HEK293 (cell line): ENCODE measurements at regions not wholly inside any gene's neighbourhood (a gene's known extent, or its start where the extent isn't known, plus 50 kb on each side); places are given as distances from the start of the nearest gene placed in this dataset.

Experiments used
- CTCF ChIP-seq: fragments of 450-650 bp; formaldehyde crosslinking; IDR thresholded peaks from 2 replicates; pipeline ENCODE4 v1.5.1; 2016; ENCODE audit warnings: missing biosample characterization, missing genetic modification characterization
- KLF1 ChIP-seq: fragments of 450-650 bp; formaldehyde crosslinking; IDR thresholded peaks from 2 replicates; pipeline ENCODE4 v1.5.1; 2016; ENCODE audit warnings: missing biosample characterization, missing genetic modification characterization
- OSR2 ChIP-seq: fragments of 450-650 bp; formaldehyde crosslinking; IDR thresholded peaks from 2 replicates; pipeline ENCODE4 v1.5.1; 2016; ENCODE audit warnings: missing biosample characterization, missing genetic modification characterization
- TCF7L2 ChIP-seq: IDR thresholded peaks from 2 replicates; pipeline ENCODE4 v1.6.1; 2011; ENCODE audit warnings: low read depth, mild to moderate bottlenecking, inconsistent platforms, low read length, moderate library complexity, borderline replicate concordance
- YY1 ChIP-seq: fragments of 450-650 bp; formaldehyde crosslinking; IDR thresholded peaks from 2 replicates; pipeline ENCODE4 v1.5.1; 2018; ENCODE audit warnings: missing biosample characterization, missing genetic modification characterization
- YY2 ChIP-seq: fragments of 450-650 bp; formaldehyde crosslinking; IDR thresholded peaks from 2 replicates; pipeline ENCODE4 v1.5.1; 2016; ENCODE audit warnings: missing biosample characterization, missing genetic modification characterization
- ZNF23 ChIP-seq: fragments of 450-650 bp; formaldehyde crosslinking; IDR thresholded peaks from 2 replicates; pipeline ENCODE4 v1.5.1; 2016; ENCODE audit warnings: missing biosample characterization, missing genetic modification characterization, borderline replicate concordance
- ZNF274 ChIP-seq, 2 experiments: fragments of 200-500 bp in 1 of 2; fragments of 450-650 bp in 1 of 2; sonication (Bioruptor generic) in 1 of 2; formaldehyde crosslinking in 1 of 2; IDR thresholded peaks; 2 replicates each; pipeline versions ENCODE4 v1.5.1 to v1.6.1; 2014 to 2016; ENCODE audit warnings: borderline replicate concordance in 1 of 2, inconsistent platforms in 1 of 2, low read length in 1 of 2, missing biosample characterization in 1 of 2, missing genetic modification characterization in 1 of 2
- ZNF433 ChIP-seq: fragments of 450-650 bp; formaldehyde crosslinking; IDR thresholded peaks from 2 replicates; pipeline ENCODE4 v1.5.1; 2016; ENCODE audit warnings: missing biosample characterization, missing genetic modification characterization, low read depth
- ZNF629 ChIP-seq: fragments of 450-650 bp; formaldehyde crosslinking; IDR thresholded peaks from 2 replicates; pipeline ENCODE4 v1.5.1; 2017; ENCODE audit warnings: missing biosample characterization, missing genetic modification characterization
- ZNF837 ChIP-seq: fragments of 450-650 bp; formaldehyde crosslinking; IDR thresholded peaks from 2 replicates; pipeline ENCODE4 v1.5.1; 2016; ENCODE audit warnings: missing biosample characterization, missing genetic modification characterization
- ZSCAN30 ChIP-seq: fragments of 450-650 bp; IDR thresholded peaks from 2 replicates; pipeline ENCODE4 v1.5.1; 2018; ENCODE audit warnings: missing biosample characterization, mild to moderate bottlenecking, missing genetic modification characterization, moderate library complexity
- TF ChIP-seq, protein P1 (sequence below): fragments of 450-650 bp; formaldehyde crosslinking; IDR thresholded peaks from 2 replicates; pipeline ENCODE4 v1.5.1; 2016; ENCODE audit warnings: missing biosample characterization, missing genetic modification characterization

GRCh38 chr4:62706423-62706822 lies 1506.3 kb downstream of the ADGRL3 start:
- TF ChIP-seq TCF7L2 (no peak), ZNF433 (tag by site-specific recombination) (no peak), ZNF23 (no peak), OSR2 (tag by site-specific recombination) (no peak), ZNF837 (tag by site-specific recombination) (no peak), CTCF (tag by site-specific recombination) (no peak), YY1 (tag by site-specific recombination) (no peak), ZSCAN30 (tag by site-specific recombination) (no peak), KLF1 (no peak), YY2 (tag by site-specific recombination) (no peak), ZNF629 (no peak), ZNF274 (IDR thresholded peaks at IDR 0.05; ENCODE audit: low read length) (no peak), ZNF274 (tag by site-specific recombination; IDR thresholded peaks at IDR 0.05; ENCODE audit: borderline replicate concordance) (no peak)
- TF ChIP-seq, protein P1, sequence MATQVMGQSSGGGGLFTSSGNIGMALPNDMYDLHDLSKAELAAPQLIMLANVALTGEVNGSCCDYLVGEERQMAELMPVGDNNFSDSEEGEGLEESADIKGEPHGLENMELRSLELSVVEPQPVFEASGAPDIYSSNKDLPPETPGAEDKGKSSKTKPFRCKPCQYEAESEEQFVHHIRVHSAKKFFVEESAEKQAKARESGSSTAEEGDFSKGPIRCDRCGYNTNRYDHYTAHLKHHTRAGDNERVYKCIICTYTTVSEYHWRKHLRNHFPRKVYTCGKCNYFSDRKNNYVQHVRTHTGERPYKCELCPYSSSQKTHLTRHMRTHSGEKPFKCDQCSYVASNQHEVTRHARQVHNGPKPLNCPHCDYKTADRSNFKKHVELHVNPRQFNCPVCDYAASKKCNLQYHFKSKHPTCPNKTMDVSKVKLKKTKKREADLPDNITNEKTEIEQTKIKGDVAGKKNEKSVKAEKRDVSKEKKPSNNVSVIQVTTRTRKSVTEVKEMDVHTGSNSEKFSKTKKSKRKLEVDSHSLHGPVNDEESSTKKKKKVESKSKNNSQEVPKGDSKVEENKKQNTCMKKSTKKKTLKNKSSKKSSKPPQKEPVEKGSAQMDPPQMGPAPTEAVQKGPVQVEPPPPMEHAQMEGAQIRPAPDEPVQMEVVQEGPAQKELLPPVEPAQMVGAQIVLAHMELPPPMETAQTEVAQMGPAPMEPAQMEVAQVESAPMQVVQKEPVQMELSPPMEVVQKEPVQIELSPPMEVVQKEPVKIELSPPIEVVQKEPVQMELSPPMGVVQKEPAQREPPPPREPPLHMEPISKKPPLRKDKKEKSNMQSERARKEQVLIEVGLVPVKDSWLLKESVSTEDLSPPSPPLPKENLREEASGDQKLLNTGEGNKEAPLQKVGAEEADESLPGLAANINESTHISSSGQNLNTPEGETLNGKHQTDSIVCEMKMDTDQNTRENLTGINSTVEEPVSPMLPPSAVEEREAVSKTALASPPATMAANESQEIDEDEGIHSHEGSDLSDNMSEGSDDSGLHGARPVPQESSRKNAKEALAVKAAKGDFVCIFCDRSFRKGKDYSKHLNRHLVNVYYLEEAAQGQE = no peak
